HepG2 (cell line): ENCODE measurements at regions not wholly inside any gene's neighbourhood (a gene's known extent, or its start where the extent isn't known, plus 50 kb on each side); places are given as distances from the start of the nearest gene placed in this dataset.

ENCODE experiments used
- ATF3 ChIP-seq: sonication (generic); formaldehyde crosslinking; IDR thresholded peaks from 2 replicates; pipeline ENCODE4 v1.4.0; 2020; ENCODE audit warnings: missing genetic modification reagents
- CCAR2 ChIP-seq: fragments of 200-400 bp; formaldehyde crosslinking; optimal IDR thresholded peaks from 2 replicates; pipeline ENCODE3; 2018; ENCODE audit warnings: low read depth, mild to moderate bottlenecking, low read length, moderate library complexity
- CSRNP2 ChIP-seq: sonication (generic); formaldehyde crosslinking; conservative IDR thresholded peaks from 2 replicates; pipeline ENCODE4 v1.8.0; 2022; ENCODE audit warnings: low read depth, missing genetic modification reagents
- FOXA3 ChIP-seq: IDR thresholded peaks from 2 replicates; pipeline ENCODE4 v1.6.1; 2016; ENCODE audit warnings: missing genetic modification reagents, missing compliant biosample characterization
- HBP1 ChIP-seq: IDR thresholded peaks from 2 replicates; pipeline ENCODE4 v1.6.1; 2016; ENCODE audit warnings: low read depth, control low read depth
- HMG20A ChIP-seq: IDR thresholded peaks from 2 replicates; pipeline ENCODE4 v1.6.1; 2016; ENCODE audit warnings: borderline replicate concordance
- MED13 ChIP-seq: sonication (generic); formaldehyde crosslinking; IDR thresholded peaks from 2 replicates; pipeline ENCODE4 v1.5.0; 2020; ENCODE audit warnings: missing genetic modification reagents
- NPAS2 ChIP-seq: sonication (generic); formaldehyde crosslinking; IDR thresholded peaks from 2 replicates; pipeline ENCODE4 v1.8.0; 2022; ENCODE audit warnings: mild to moderate bottlenecking, missing genetic modification reagents, borderline replicate concordance
- RARG ChIP-seq: sonication (generic); formaldehyde crosslinking; IDR thresholded peaks from 2 replicates; pipeline ENCODE4 v1.4.0; 2020; ENCODE audit warnings: low read depth, mild to moderate bottlenecking, missing genetic modification reagents
- TRIM24 ChIP-seq: sonication (generic); formaldehyde crosslinking; IDR thresholded peaks from 2 replicates; pipeline ENCODE4 v1.8.0; 2022; ENCODE audit warnings: mild to moderate bottlenecking, missing genetic modification reagents
- ZFP82 ChIP-seq: sonication (generic); formaldehyde crosslinking; IDR thresholded peaks from 2 replicates; pipeline ENCODE4 v1.5.1; 2020; ENCODE audit warnings: mild to moderate bottlenecking, missing genetic modification reagents, borderline replicate concordance
- ZNF234 ChIP-seq: sonication (generic); formaldehyde crosslinking; conservative IDR thresholded peaks from 2 replicates; pipeline ENCODE4 v1.5.1; 2020; ENCODE audit warnings: mild to moderate bottlenecking, missing genetic modification reagents
- ZNF747 ChIP-seq: sonication (generic); formaldehyde crosslinking; IDR thresholded peaks from 2 replicates; pipeline ENCODE4 v1.8.1; 2023; ENCODE audit warnings: missing genetic modification reagents, mild to moderate bottlenecking, borderline replicate concordance
- ZNF878 ChIP-seq: sonication (generic); formaldehyde crosslinking; IDR thresholded peaks from 2 replicates; pipeline ENCODE4 v1.8.1; 2023; ENCODE audit warnings: mild to moderate bottlenecking, missing genetic modification reagents, moderate library complexity

- TF ChIP-seq NPAS2 (CRISPR knock-in tag) (no peak), ZFP82 (CRISPR knock-in tag) (no peak), CCAR2 (no peak), MED13 (CRISPR knock-in tag) (no peak), HBP1 (CRISPR knock-in tag) (no peak), HMG20A (no peak), CSRNP2 (CRISPR knock-in tag) (no peak), ZNF234 (CRISPR knock-in tag) (no peak), ATF3 (CRISPR knock-in tag) (no peak), FOXA3 (CRISPR knock-in tag) (no peak), TRIM24 (CRISPR knock-in tag) (no peak), ZNF747 (CRISPR knock-in tag) (no peak), ZNF878 (CRISPR knock-in tag) (no peak), RARG (CRISPR knock-in tag) (no peak)
These were observed 175.6 kb upstream of the LUZP2 start (continued) for GRCh38 chr11:24321229-24321628.
